PC-3 (cell line): ENCODE measurements at regions not wholly inside any gene's neighbourhood (a gene's known extent, or its start where the extent isn't known, plus 50 kb on each side); places are given as distances from the start of the nearest gene placed in this dataset.

Source experiments
- ATAC-seq: fragments of 200-7000 bp; cut with Tn5 transposase; 2 replicates; pipeline ENCODE4 v1.9.1; 2020; ENCODE audit warnings: mild to moderate bottlenecking, moderate library complexity
- BruUV-seq: library from RNA; stranded (reverse); fragments of 400-500 nt; replicated peaks from 2 replicates; lab custom pipeline; 2021; lab: Mats Ljungman, UMichigan
- CTCF ChIA-PET: fragments of 300-600 bp; sonication (Branson Sonifier 250); formaldehyde crosslinking; loops from one replicate; lab custom pipeline; 2022; ENCODE audit warnings: antibody characterized with exemption; lab: Charles Lee
- POLR2A ChIA-PET: fragments of 300-600 bp; sonication (Branson Sonifier 250); formaldehyde crosslinking; loops from one replicate; lab custom pipeline; 2022; ENCODE audit warnings: antibody characterized with exemption; ENCODE audit not compliant: unreplicated experiment; lab: Charles Lee
- DNase-seq: peaks from one replicate; pipeline ENCODE4 v3.0.0-alpha.2; 2015
- H2AFZ ChIP-seq: fragments of 300-600 bp; sonication (generic); 2 replicates; pipeline ENCODE4 v1.6.0; 2016; ENCODE audit warnings: antibody characterized with exemption, low read length
- H3F3A ChIP-seq: fragments of 300-600 bp; sonication (generic); one replicate; pipeline ENCODE4 v1.6.0; 2017; ENCODE audit warnings: antibody characterized with exemption, low read length, control low read depth, mild to moderate bottlenecking; ENCODE audit not compliant: unreplicated experiment
- H3K27ac ChIP-seq: fragments of 300-600 bp; sonication (generic); 2 replicates; pipeline ENCODE4 v1.5.1; 2016; ENCODE audit warnings: mild to moderate bottlenecking, low read length
- H3K27me3 ChIP-seq: fragments of 300-600 bp; sonication (generic); 2 replicates; pipeline ENCODE4 v1.6.1; 2016; ENCODE audit warnings: low read length, mixed read lengths
- H3K36me3 ChIP-seq: fragments of 300-600 bp; sonication (generic); 2 replicates; pipeline ENCODE4 v1.6.1; 2016; ENCODE audit warnings: low read depth, mixed run types, low read length, mixed read lengths
- H3K4me1 ChIP-seq: fragments of 300-600 bp; sonication (generic); 2 replicates; pipeline ENCODE4 v1.5.1; 2016; ENCODE audit warnings: low read length; ENCODE audit not compliant: insufficient read depth
- H3K4me2 ChIP-seq: fragments of 300-600 bp; sonication (generic); 2 replicates; pipeline ENCODE4 v1.6.0; 2016; ENCODE audit warnings: low read length
- H3K4me3 ChIP-seq: fragments of 300-600 bp; sonication (generic); 2 replicates; pipeline ENCODE4 v1.5.1; 2016; ENCODE audit warnings: mild to moderate bottlenecking, low read length, mixed read lengths
- H3K79me2 ChIP-seq: fragments of 300-600 bp; sonication (generic); 2 replicates; pipeline ENCODE4 v1.6.1; 2017; ENCODE audit warnings: low read length, mixed read lengths
- H3K9ac ChIP-seq: fragments of 300-600 bp; sonication (generic); 2 replicates; pipeline ENCODE4 v1.6.0; 2016; ENCODE audit warnings: mild to moderate bottlenecking, low read length
- H3K9me2 ChIP-seq: fragments of 300-600 bp; sonication (generic); replicated peaks from 2 replicates; pipeline ENCODE4 v1.6.1; 2016; ENCODE audit warnings: mixed run types, low read length, mixed read lengths
- H3K9me3 ChIP-seq: fragments of 300-600 bp; sonication (generic); 2 replicates; pipeline ENCODE4 v1.6.1; 2016; ENCODE audit warnings: low read length, mixed read lengths
- H4K20me1 ChIP-seq: fragments of 300-600 bp; sonication (generic); 2 replicates; pipeline ENCODE4 v1.6.1; 2016; ENCODE audit warnings: low read length, mixed read lengths
- EZH2 ChIP-seq: fragments of 300-600 bp; sonication (generic); IDR thresholded peaks from one replicate; pipeline ENCODE4 v1.6.1; 2017; ENCODE audit warnings: antibody characterized with exemption, mild to moderate bottlenecking, low read length; ENCODE audit not compliant: unreplicated experiment
- EZH2phosphoT487 ChIP-seq: fragments of 300-600 bp; sonication (generic); IDR thresholded peaks from 2 replicates; pipeline ENCODE4 v1.6.1; 2018; ENCODE audit warnings: mild to moderate bottlenecking, antibody characterized with exemption, low read length, borderline replicate concordance
- intact Hi-C: fragments of 100-400 bp; cut with micrococcal nuclease; formaldehyde crosslinking; loops from 2 replicates; pipeline ENCODE4 v1.9.0; 2023
- TF ChIP-seq, protein P1 (sequence below): fragments of 300-600 bp; sonication (generic); conservative IDR thresholded peaks from 2 replicates; pipeline ENCODE4 v1.5.1; 2017; ENCODE audit warnings: antibody characterized with exemption, low read depth, mild to moderate bottlenecking, low read length

- H3K9ac ChIP-seq, result no peak overlapping the region
- no peaks in the 10 kb centered on the region for H3K9me3 ChIP-seq
- BruUV-seq, result no TSS peak
- H3K36me3 ChIP-seq, result no peaks in the 10 kb centered on the region
- peak overlapping the region; percentile 32 for H3K4me2 ChIP-seq
- H4K20me1 ChIP-seq, result no peaks in the 10 kb centered on the region
- no peaks in the 10 kb centered on the region for H3K9me2 ChIP-seq
- peak; percentile 97 for ATAC-seq
- H3K79me2 ChIP-seq, result no peaks in the 10 kb centered on the region
- H3K4me1 ChIP-seq, result peaks cover 17% of the 10 kb centered on the region
- intact Hi-C loops, result no loop called here
- H3F3A ChIP-seq, result no peaks in the 10 kb centered on the region
- TF ChIP-seq, protein P1, sequence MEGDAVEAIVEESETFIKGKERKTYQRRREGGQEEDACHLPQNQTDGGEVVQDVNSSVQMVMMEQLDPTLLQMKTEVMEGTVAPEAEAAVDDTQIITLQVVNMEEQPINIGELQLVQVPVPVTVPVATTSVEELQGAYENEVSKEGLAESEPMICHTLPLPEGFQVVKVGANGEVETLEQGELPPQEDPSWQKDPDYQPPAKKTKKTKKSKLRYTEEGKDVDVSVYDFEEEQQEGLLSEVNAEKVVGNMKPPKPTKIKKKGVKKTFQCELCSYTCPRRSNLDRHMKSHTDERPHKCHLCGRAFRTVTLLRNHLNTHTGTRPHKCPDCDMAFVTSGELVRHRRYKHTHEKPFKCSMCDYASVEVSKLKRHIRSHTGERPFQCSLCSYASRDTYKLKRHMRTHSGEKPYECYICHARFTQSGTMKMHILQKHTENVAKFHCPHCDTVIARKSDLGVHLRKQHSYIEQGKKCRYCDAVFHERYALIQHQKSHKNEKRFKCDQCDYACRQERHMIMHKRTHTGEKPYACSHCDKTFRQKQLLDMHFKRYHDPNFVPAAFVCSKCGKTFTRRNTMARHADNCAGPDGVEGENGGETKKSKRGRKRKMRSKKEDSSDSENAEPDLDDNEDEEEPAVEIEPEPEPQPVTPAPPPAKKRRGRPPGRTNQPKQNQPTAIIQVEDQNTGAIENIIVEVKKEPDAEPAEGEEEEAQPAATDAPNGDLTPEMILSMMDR, result no peak
- no peak for TF ChIP-seq EZH2phosphoT487
- no peak for TF ChIP-seq EZH2
- DNase-seq, result peak; percentile 79
- peak overlapping the region; percentile 58 for H3K27ac ChIP-seq
- no peak overlapping the region for H2AFZ ChIP-seq
- ChIA-PET POLR2A (no interaction called here), CTCF (no interaction called here)
- H3K4me3 ChIP-seq, result no peak overlapping the region
- H3K27me3 ChIP-seq, result no peaks in the 10 kb centered on the region
Measured at GRCh38 chr7:13107291-13107690, 419.9 kb downstream of the ARL4A start.

DNA sequence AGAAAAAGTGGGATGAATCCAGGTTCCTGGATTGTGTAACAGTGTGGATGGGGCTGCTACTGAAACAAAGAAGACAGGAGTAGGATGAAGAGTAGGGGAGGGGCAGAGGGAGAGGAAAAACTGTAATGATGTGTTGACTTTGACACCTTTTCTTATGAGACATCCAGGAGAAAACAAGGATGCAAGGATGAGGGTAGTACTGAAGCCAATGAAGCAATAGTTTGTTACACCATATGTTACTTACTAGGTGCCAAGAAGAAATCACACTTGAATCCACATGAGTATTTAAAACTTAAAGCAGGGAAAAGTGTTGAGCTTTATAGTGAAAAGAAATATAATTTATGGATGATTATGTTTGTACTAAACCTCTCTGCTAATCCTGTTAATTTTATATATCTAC, 420.6 kb downstream of the ARL4A start:
- Histone ChIP-seq H4K20me1 (no peaks in the 10 kb centered on the region), H3K27me3 (no peaks in the 10 kb centered on the region)
- POLR2A ChIA-PET, result no interaction called here

DNA sequence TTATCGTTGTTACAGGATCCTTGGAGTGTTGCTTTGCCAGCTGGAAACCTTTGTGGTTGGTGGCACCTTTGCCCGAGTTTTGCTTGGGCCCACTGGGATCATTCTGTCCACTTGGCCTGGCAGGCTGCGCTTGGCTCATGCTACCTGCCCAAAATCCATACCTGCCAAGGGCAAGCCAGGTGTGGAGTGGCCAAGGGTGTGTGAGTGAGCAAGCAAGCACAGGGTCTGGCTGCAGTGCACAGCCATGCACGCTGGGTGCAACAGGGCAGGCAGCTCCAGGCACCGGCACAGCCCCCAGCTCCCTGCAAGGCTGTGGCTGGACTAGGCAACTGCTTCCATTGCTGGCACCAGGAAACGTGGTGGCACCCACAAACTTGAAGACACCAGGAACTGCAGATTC, 421.8 kb downstream of the ARL4A start:
- BruUV-seq, result no TSS peak
- no peaks in the 10 kb centered on the region for H3F3A ChIP-seq
- H3K79me2 ChIP-seq, result no peaks in the 10 kb centered on the region
- H3K4me2 ChIP-seq, result no peak overlapping the region
- H3K9me2 ChIP-seq, result no peaks in the 10 kb centered on the region
- H3K9ac ChIP-seq, result no peak overlapping the region
- no peak overlapping the region for H3K4me3 ChIP-seq
- intact Hi-C loops, result no loop called here
- TF ChIP-seq EZH2 (no peak), EZH2phosphoT487 (no peak)
- TF ChIP-seq, protein P1, result no peak
- no peaks in the 10 kb centered on the region for H3K27me3 ChIP-seq
- no peak overlapping the region for H3K27ac ChIP-seq
- ChIA-PET CTCF (no interaction called here), POLR2A (no interaction called here)
- no peaks in the 10 kb centered on the region for H3K9me3 ChIP-seq
- no peaks in the 10 kb centered on the region for H4K20me1 ChIP-seq
- H2AFZ ChIP-seq, result no peak overlapping the region
- peaks cover 18% of the 10 kb centered on the region for H3K4me1 ChIP-seq
- no peak for DNase-seq
- H3K36me3 ChIP-seq, result no peaks in the 10 kb centered on the region
- ATAC-seq, result no peak

More for the DNA sequence above, 420.6 kb downstream of the ARL4A start:
- no peak for TF ChIP-seq EZH2phosphoT487
- TF ChIP-seq EZH2, result no peak
- TF ChIP-seq, protein P1, result no peak
- intact Hi-C loops, result no loop called here
- Histone ChIP-seq H3K27ac (peak overlapping the region; percentile 58), H3K9me3 (no peaks in the 10 kb centered on the region), H3K36me3 (no peaks in the 10 kb centered on the region), H3K4me3 (no peak overlapping the region), H3K79me2 (no peaks in the 10 kb centered on the region), H3K9me2 (no peaks in the 10 kb centered on the region), H3K9ac (no peak overlapping the region), H2AFZ (no peak overlapping the region), H3K4me2 (peak overlapping the region; percentile 32; the same call in 1 of the 2 replicates), H3K4me1 (peaks cover 18% of the 10 kb centered on the region), H3F3A (no peaks in the 10 kb centered on the region)
- BruUV-seq, result no TSS peak
- DNase-seq (no peak), ATAC-seq (no peak)
- CTCF ChIA-PET, result no interaction called here
